ENCODE measurements at regions not wholly inside any gene's neighbourhood (a gene's known extent, or its start where the extent isn't known, plus 50 kb on each side); places are given as distances from the start of the nearest gene placed in this dataset.

DNA sequence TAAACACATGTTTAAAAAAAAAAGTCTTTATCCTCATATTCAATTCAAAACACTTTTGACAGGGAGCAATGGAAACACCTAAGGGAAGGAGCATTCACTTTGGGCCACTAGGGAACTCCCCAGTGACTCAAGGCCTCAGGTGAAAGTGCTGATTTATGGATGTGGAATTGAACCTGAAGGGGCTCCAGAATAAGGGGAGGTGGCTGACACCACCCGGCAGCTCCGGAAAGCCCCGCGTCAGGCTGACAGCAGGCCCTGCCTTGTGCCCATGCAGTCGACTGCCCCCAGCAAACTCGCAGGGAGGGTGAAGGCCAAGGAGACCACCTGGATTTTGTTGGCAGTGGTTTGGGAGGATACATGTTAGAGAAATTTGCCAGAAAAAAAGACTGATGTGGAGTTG is 275.3 kb upstream of the NCKAP5 start:
- H3K27me3 Mint-ChIP-seq (ENCODE audit: insufficient read depth, low read depth, poor library complexity): peaks cover 6% of the 10 kb centered on the region
- H3K4me3 Mint-ChIP-seq: no peak overlapping the region
- no peak overlapping the region for H2AFZ ChIP-seq
- H3K36me3 ChIP-seq (ENCODE audit: insufficient read depth): no peaks in the 10 kb centered on the region
- no peaks in the 10 kb centered on the region for H3K36me3 Mint-ChIP-seq (ENCODE audit: low read depth)
- H3K9me2 ChIP-seq (ENCODE audit: insufficient read depth): no peaks in the 10 kb centered on the region
- H3K4me1 ChIP-seq (ENCODE audit: insufficient read depth): no peaks in the 10 kb centered on the region
- H3K27ac ChIP-seq (ENCODE audit: low read depth): no peak overlapping the region
- TF ChIP-seq, protein P1, sequence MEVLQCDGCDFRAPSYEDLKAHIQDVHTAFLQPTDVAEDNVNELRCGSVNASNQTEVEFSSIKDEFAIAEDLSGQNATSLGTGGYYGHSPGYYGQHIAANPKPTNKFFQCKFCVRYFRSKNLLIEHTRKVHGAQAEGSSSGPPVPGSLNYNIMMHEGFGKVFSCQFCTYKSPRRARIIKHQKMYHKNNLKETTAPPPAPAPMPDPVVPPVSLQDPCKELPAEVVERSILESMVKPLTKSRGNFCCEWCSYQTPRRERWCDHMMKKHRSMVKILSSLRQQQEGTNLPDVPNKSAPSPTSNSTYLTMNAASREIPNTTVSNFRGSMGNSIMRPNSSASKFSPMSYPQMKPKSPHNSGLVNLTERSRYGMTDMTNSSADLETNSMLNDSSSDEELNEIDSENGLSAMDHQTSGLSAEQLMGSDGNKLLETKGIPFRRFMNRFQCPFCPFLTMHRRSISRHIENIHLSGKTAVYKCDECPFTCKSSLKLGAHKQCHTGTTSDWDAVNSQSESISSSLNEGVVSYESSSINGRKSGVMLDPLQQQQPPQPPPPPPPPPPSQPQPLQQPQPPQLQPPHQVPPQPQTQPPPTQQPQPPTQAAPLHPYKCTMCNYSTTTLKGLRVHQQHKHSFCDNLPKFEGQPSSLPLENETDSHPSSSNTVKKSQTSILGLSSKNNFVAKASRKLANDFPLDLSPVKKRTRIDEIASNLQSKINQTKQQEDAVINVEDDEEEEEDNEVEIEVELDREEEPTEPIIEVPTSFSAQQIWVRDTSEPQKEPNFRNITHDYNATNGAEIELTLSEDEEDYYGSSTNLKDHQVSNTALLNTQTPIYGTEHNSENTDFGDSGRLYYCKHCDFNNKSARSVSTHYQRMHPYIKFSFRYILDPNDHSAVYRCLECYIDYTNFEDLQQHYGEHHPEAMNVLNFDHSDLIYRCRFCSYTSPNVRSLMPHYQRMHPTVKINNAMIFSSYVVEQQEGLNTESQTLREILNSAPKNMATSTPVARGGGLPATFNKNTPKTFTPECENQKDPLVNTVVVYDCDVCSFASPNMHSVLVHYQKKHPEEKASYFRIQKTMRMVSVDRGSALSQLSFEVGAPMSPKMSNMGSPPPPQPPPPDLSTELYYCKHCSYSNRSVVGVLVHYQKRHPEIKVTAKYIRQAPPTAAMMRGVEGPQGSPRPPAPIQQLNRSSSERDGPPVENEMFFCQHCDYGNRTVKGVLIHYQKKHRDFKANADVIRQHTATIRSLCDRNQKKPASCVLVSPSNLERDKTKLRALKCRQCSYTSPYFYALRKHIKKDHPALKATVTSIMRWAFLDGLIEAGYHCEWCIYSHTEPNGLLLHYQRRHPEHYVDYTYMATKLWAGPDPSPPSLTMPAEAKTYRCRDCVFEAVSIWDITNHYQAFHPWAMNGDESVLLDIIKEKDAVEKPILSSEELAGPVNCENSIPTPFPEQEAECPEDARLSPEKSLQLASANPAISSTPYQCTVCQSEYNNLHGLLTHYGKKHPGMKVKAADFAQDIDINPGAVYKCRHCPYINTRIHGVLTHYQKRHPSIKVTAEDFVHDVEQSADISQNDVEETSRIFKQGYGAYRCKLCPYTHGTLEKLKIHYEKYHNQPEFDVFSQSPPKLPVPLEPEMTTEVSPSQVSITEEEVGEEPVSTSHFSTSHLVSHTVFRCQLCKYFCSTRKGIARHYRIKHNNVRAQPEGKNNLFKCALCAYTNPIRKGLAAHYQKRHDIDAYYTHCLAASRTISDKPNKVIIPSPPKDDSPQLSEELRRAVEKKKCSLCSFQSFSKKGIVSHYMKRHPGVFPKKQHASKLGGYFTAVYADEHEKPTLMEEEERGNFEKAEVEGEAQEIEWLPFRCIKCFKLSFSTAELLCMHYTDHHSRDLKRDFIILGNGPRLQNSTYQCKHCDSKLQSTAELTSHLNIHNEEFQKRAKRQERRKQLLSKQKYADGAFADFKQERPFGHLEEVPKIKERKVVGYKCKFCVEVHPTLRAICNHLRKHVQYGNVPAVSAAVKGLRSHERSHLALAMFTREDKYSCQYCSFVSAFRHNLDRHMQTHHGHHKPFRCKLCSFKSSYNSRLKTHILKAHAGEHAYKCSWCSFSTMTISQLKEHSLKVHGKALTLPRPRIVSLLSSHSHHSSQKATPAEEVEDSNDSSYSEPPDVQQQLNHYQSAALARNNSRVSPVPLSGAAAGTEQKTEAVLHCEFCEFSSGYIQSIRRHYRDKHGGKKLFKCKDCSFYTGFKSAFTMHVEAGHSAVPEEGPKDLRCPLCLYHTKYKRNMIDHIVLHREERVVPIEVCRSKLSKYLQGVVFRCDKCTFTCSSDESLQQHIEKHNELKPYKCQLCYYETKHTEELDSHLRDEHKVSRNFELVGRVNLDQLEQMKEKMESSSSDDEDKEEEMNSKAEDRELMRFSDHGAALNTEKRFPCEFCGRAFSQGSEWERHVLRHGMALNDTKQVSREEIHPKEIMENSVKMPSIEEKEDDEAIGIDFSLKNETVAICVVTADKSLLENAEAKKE (CRISPR knock-in tag; IDR thresholded peaks at IDR 0.05): no peak
- TF ChIP-seq CREB1 (CRISPR knock-in tag; IDR thresholded peaks at IDR 0.05; ENCODE audit: low read depth) (no peak), EZH2phosphoT487 (IDR thresholded peaks at IDR 0.05; ENCODE audit: unreplicated experiment) (no peak), POLR2AphosphoS5 (IDR thresholded peaks at IDR 0.05; ENCODE audit: low read depth) (no peak)
- no peak overlapping the region for H3K4me2 ChIP-seq
- ATAC-seq (no peak; the same call in 2 of the 3 replicates), DNase-seq (ENCODE audit: low spot score) (no peak)
- no peak overlapping the region for H3K4me3 ChIP-seq
- H3K27ac Mint-ChIP-seq: no peak overlapping the region
- H3K9me3 Mint-ChIP-seq: no peaks in the 10 kb centered on the region
- no peaks in the 10 kb centered on the region for H3K79me2 ChIP-seq (replicated peaks; ENCODE audit: insufficient read depth)
- peaks cover 6% of the 10 kb centered on the region for H3K4me1 Mint-ChIP-seq
- H4K20me1 ChIP-seq (replicated peaks; ENCODE audit: insufficient read depth): no peaks in the 10 kb centered on the region
- no peaks in the 10 kb centered on the region for H3F3A ChIP-seq (replicated peaks; ENCODE audit: low read depth)
- no peaks in the 10 kb centered on the region for H3K27me3 ChIP-seq (ENCODE audit: insufficient read depth)

DNA sequence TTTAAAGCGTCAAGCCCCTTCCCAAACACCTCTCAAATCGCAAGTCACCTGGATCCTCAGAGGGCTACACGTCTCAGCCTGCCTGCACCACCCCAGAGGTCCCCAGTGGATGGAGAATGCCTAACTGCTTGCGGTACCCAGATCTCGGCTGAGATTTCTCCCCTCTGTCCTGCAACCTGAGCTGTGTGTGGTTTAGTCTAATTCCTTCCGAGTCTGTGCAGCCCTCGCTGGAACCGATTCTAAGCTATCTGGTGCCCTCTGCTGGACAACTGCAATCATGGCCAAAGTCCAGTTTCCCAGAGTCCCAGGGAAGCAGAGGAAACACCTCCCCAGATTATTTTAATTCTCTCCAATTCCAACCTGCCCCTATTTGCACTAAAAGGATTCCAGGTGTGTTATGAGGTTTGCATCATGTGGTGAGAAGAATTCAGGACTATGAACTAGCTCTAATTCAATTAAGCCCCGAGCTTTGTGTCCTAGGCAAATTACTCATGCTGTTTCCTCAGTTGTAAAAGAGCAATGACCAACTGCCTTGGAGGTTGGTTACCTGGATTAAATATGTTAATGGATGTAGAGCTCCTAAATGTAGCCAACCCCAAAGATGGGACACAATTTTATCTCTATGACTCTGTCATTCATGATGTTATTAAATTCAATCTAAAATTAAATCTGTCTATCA is 276.1 kb upstream of the NCKAP5 start:
- Histone ChIP-seq H3K79me2 (replicated peaks; ENCODE audit: insufficient read depth) (no peaks in the 10 kb centered on the region), H3K27ac (ENCODE audit: low read depth) (no peak overlapping the region), H3K4me1 (ENCODE audit: insufficient read depth) (no peaks in the 10 kb centered on the region), H2AFZ (no peak overlapping the region), H4K20me1 (replicated peaks; ENCODE audit: insufficient read depth) (no peaks in the 10 kb centered on the region), H3K4me3 (no peak overlapping the region), H3K27me3 (ENCODE audit: insufficient read depth) (no peaks in the 10 kb centered on the region), H3K36me3 (ENCODE audit: insufficient read depth) (no peaks in the 10 kb centered on the region), H3K9me2 (ENCODE audit: insufficient read depth) (no peaks in the 10 kb centered on the region), H3F3A (replicated peaks; ENCODE audit: low read depth) (no peaks in the 10 kb centered on the region), H3K4me2 (no peak overlapping the region)
- H3K27ac Mint-ChIP-seq: no peak overlapping the region
- peak; percentile 87 for DNase-seq (ENCODE audit: low spot score)
- peaks cover 6% of the 10 kb centered on the region for H3K4me1 Mint-ChIP-seq
- H3K36me3 Mint-ChIP-seq (ENCODE audit: low read depth): no peaks in the 10 kb centered on the region
- H3K27me3 Mint-ChIP-seq (ENCODE audit: insufficient read depth, low read depth, poor library complexity): peaks cover 8% of the 10 kb centered on the region
- TF ChIP-seq, protein P2, sequence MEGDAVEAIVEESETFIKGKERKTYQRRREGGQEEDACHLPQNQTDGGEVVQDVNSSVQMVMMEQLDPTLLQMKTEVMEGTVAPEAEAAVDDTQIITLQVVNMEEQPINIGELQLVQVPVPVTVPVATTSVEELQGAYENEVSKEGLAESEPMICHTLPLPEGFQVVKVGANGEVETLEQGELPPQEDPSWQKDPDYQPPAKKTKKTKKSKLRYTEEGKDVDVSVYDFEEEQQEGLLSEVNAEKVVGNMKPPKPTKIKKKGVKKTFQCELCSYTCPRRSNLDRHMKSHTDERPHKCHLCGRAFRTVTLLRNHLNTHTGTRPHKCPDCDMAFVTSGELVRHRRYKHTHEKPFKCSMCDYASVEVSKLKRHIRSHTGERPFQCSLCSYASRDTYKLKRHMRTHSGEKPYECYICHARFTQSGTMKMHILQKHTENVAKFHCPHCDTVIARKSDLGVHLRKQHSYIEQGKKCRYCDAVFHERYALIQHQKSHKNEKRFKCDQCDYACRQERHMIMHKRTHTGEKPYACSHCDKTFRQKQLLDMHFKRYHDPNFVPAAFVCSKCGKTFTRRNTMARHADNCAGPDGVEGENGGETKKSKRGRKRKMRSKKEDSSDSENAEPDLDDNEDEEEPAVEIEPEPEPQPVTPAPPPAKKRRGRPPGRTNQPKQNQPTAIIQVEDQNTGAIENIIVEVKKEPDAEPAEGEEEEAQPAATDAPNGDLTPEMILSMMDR (conservative IDR thresholded peaks at IDR 0.05; ENCODE audit: low read depth in 2 of 2): peak; percentile 90 to 98
- no peak for TF ChIP-seq EZH2 (IDR thresholded peaks at IDR 0.05; ENCODE audit: low read depth, unreplicated experiment)
- ATAC-seq: peak; percentile 98
- no peaks in the 10 kb centered on the region for H3K9me3 Mint-ChIP-seq
- no peak overlapping the region for H3K4me3 Mint-ChIP-seq

All from GM23338 (cell line).